GM12875 (cell line): ENCODE measurements at regions not wholly inside any gene's neighbourhood (a gene's known extent, or its start where the extent isn't known, plus 50 kb on each side); places are given as distances from the start of the nearest gene placed in this dataset.

ENCODE experiments used
- H3K4me3 ChIP-seq: one replicate; pipeline ENCODE4 v1.5.1; 2011; ENCODE audit warnings: low read depth, low read length, control low read depth
- TF ChIP-seq, protein P1 (sequence below): IDR thresholded peaks from 2 replicates; pipeline ENCODE4 v1.5.1; 2011; ENCODE audit warnings: low read depth, mild to moderate bottlenecking, control low read depth, inconsistent platforms, low read length, moderate library complexity, borderline replicate concordance; ENCODE audit not compliant: insufficient read depth

DNA sequence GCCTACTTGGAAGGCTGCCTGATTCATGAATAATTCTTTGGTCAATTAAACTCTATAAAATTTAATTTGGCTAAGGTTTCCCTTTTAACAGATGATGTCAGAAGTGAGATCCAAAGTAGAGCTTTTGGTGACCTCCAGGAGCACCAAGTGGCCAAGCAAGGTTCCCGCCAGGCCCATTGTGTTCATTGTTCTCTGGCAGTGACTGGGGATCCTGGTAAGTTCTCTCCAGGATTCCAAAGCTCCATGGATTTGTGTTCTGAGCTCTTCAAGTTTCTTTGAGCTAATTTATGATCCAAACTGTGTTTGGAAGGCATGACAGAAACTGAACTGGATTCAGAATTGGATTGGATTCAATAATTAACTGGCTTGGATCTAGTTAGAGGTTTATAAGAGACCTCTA is 72.0 kb upstream of the ALDH1L1 start:
- H3K4me3 ChIP-seq = no peak overlapping the region
- TF ChIP-seq, protein P1, sequence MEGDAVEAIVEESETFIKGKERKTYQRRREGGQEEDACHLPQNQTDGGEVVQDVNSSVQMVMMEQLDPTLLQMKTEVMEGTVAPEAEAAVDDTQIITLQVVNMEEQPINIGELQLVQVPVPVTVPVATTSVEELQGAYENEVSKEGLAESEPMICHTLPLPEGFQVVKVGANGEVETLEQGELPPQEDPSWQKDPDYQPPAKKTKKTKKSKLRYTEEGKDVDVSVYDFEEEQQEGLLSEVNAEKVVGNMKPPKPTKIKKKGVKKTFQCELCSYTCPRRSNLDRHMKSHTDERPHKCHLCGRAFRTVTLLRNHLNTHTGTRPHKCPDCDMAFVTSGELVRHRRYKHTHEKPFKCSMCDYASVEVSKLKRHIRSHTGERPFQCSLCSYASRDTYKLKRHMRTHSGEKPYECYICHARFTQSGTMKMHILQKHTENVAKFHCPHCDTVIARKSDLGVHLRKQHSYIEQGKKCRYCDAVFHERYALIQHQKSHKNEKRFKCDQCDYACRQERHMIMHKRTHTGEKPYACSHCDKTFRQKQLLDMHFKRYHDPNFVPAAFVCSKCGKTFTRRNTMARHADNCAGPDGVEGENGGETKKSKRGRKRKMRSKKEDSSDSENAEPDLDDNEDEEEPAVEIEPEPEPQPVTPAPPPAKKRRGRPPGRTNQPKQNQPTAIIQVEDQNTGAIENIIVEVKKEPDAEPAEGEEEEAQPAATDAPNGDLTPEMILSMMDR = no peak

DNA sequence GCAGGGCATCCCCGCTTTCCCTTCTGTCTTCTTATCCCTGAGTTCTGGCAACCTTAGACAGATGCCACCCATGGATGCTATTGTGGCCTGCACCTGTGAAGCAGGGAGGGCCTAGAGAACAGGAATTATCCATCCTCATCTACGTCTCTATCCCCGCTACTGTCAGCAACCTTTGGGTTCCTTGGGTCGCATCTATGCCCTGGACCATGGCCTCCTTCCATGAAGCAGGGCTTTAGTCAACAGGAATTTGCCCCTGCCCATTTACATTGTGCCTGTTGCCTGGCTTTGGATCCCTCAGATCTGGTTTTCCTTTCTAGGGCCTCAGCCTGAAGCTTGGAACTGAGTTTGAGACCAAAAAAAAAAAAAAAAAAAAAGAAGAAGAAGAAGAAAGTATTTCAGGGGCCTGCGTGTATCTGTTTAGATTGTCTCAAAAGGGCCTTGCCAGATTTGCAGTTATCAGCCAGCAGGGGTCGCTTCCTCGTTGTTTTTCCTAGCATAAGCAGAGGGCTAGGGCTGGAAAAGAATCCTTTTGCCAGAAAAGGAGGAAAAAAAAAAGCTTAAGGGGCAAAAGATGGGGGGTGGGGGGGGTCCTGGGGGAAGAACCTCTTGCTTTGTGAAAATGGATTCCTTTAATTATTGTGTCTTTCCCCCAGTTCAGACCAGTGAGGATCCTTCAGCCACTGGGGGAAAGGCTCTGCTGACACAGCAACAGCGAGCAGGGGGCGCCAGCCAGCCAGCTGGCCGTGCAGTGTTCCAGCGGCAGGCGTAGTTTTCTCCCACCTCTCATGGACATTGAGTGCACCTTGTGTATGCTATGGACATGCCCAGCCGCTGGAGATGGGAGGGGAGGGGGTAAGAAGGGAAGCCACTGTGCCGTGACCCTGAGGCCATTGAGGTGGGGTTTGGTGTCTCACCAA is 65.7 kb upstream of the ALDH1L1 start:
- TF ChIP-seq, protein P1 = peak; percentile 38; the same call in 1 of the 2 replicates
- no peak overlapping the region for H3K4me3 ChIP-seq
